GM19239 (cell line): ENCODE measurements at regions not wholly inside any gene's neighbourhood (a gene's known extent, or its start where the extent isn't known, plus 50 kb on each side); places are given as distances from the start of the nearest gene placed in this dataset.

Experiments used
- DNase-seq: peaks from one replicate; pipeline ENCODE4 v3.0.0; 2011; ENCODE audit warnings: low spot score; ENCODE audit not compliant: insufficient read length
- FAIRE-seq: peaks from 2 replicates; lab custom pipeline; 2011; peaks lifted over from hg19 to GRCh38; lab: Jason Lieb, UNC

- no peak for FAIRE-seq
Measured at GRCh38 chr2:187916799-187917198, 362.6 kb upstream of the TFPI start.

GRCh38 chr2:187917535-187917934 lies 363.3 kb upstream of the TFPI start:
- FAIRE-seq (no peak), DNase-seq (no peak)

More at GRCh38 chr2:187916799-187917198, 362.6 kb upstream of the TFPI start:
- no peak for DNase-seq

GRCh38 chr2:187918996-187919821 lies 365.0 kb upstream of the TFPI start:
- DNase-seq (no peak), FAIRE-seq (no peak)

GRCh38 chr2:187920511-187920910 lies 366.3 kb upstream of the TFPI start:
- DNase-seq, result no peak
- no peak for FAIRE-seq

- no peak for FAIRE-seq
- DNase-seq, result no peak
Measured at GRCh38 chr2:187922846-187923245, 368.6 kb upstream of the TFPI start.

- FAIRE-seq, result no peak
Measured at GRCh38 chr2:187924293-187924692, 367.4 kb upstream of the GULP1 start.

GRCh38 chr2:187934236-187934635 lies 357.4 kb upstream of the GULP1 start:
- DNase-seq (no peak), FAIRE-seq (no peak)

More at GRCh38 chr2:187924293-187924692, 367.4 kb upstream of the GULP1 start:
- DNase-seq, result no peak

GRCh38 chr2:187934692-187935091 lies 357.0 kb upstream of the GULP1 start:
- FAIRE-seq, result no peak
- no peak for DNase-seq

GRCh38 chr2:187935126-187935525 lies 356.5 kb upstream of the GULP1 start:
- FAIRE-seq (no peak), DNase-seq (no peak)

GRCh38 chr2:187936228-187936627 lies 355.4 kb upstream of the GULP1 start:
- no peak for DNase-seq
- no peak for FAIRE-seq

GRCh38 chr2:187939180-187939579 lies 352.5 kb upstream of the GULP1 start:
- DNase-seq, result no peak
- no peak for FAIRE-seq

GRCh38 chr2:187942876-187943275 lies 348.8 kb upstream of the GULP1 start:
- FAIRE-seq (no peak), DNase-seq (no peak)

- FAIRE-seq (no peak), DNase-seq (no peak)
Measured at GRCh38 chr2:187943772-187944369, 347.8 kb upstream of the GULP1 start.

- no peak for DNase-seq
- no peak for FAIRE-seq
Measured at GRCh38 chr2:187949859-187950258, 341.8 kb upstream of the GULP1 start.

GRCh38 chr2:187951470-187952218 lies 340.0 kb upstream of the GULP1 start:
- FAIRE-seq (no peak), DNase-seq (no peak)

GRCh38 chr2:187956906-187957534 lies 334.7 kb upstream of the GULP1 start:
- no peak for FAIRE-seq
- DNase-seq, result no peak

- DNase-seq, result no peak
- FAIRE-seq, result no peak
Measured at GRCh38 chr2:187959821-187960220, 331.9 kb upstream of the GULP1 start.

GRCh38 chr2:187962538-187962937 lies 329.1 kb upstream of the GULP1 start:
- FAIRE-seq, result no peak

GRCh38 chr2:187964746-187965145 lies 326.9 kb upstream of the GULP1 start:
- FAIRE-seq, result no peak
- no peak for DNase-seq

More at GRCh38 chr2:187962538-187962937, 329.1 kb upstream of the GULP1 start:
- no peak for DNase-seq

GRCh38 chr2:187966924-187967323 lies 324.8 kb upstream of the GULP1 start:
- FAIRE-seq (no peak), DNase-seq (no peak)
